Esophagus muscularis mucosa (tissue), 4 donors: ENCODE measurements at regions not wholly inside any gene's neighbourhood (a gene's known extent, or its start where the extent isn't known, plus 50 kb on each side); places are given as distances from the start of the nearest gene placed in this dataset.

Experiments used
- DNase-seq: peaks from one replicate; pipeline ENCODE4 v3.0.0-alpha.2; 2017; ENCODE audit errors: extremely low spot score
- H3K27ac ChIP-seq, 4 donors: fragments of 200-600 bp; sonication (generic); replicated peaks in 1 of 4; 1 replicate in 3 of 4; 2 replicates in 1 of 4; pipeline ENCODE4 v1.5.1; 2016 to 2019; ENCODE audit warnings: mild to moderate bottlenecking in 1 of 4
- H3K27me3 ChIP-seq, 4 donors: fragments of 200-600 bp; sonication (generic); one replicate each; pipeline versions ENCODE4 v1.5.1 to v1.6.0; 2016 to 2019
- H3K36me3 ChIP-seq, 4 donors: fragments of 200-600 bp; sonication (generic); one replicate each; pipeline ENCODE4 v1.5.1; 2016 to 2019
- H3K4me1 ChIP-seq, 4 donors: fragments of 200-600 bp; sonication (generic); one replicate each; pipeline ENCODE4 v1.5.1; 2016 to 2019
- H3K4me3 ChIP-seq, 4 donors: fragments of 200-600 bp; sonication (generic); 1 replicate in 2 of 4; 2 replicates in 2 of 4; pipeline ENCODE4 v1.5.1; 2016 to 2019; ENCODE audit warnings: mild to moderate bottlenecking in 4 of 4, moderate library complexity in 1 of 4
- H3K9me3 ChIP-seq, 4 donors: fragments of 200-600 bp; sonication (generic); 1 replicate in 3 of 4; 2 replicates in 1 of 4; pipeline ENCODE4 v1.5.1; 2016 to 2019
- CTCF ChIP-seq, 3 experiments: fragments of 200-600 bp in 2 of 3; fragments of 450-650 bp in 1 of 3; sonication (generic) in 2 of 3; IDR thresholded peaks; one replicate each; pipeline ENCODE4 v1.5.1; 2017 to 2019; ENCODE audit warnings: antibody characterized with exemption in 3 of 3, mild to moderate bottlenecking in 2 of 3, moderate library complexity in 1 of 3
- EP300 ChIP-seq: sonication (generic); formaldehyde crosslinking; IDR thresholded peaks from one replicate; pipeline ENCODE4 v1.6.1; 2017; ENCODE audit warnings: antibody characterized with exemption
- POLR2A ChIP-seq: fragments of 450-650 bp; IDR thresholded peaks from one replicate; pipeline ENCODE4 v1.6.1; 2017; ENCODE audit warnings: antibody characterized with exemption, moderate library complexity, mild to moderate bottlenecking, low read depth
- POLR2AphosphoS5 ChIP-seq, 2 donors: sonication (generic); formaldehyde crosslinking; IDR thresholded peaks; one replicate each; pipeline ENCODE4 v1.6.1; 2017; ENCODE audit warnings: antibody characterized with exemption in 2 of 2
- WGBS: methylation state at CpG from one replicate; pipeline ENCODE4 v1.1.5; 2018; 5-methylcytosine and 5-hydroxymethylcytosine counted together
- intact Hi-C: fragments of 100-400 bp; cut with DNase I; formaldehyde crosslinking; loops from one replicate; pipeline ENCODE4 v1.15.1; 2023

GRCh38 chr11:33492596-33492995 lies 208.0 kb downstream of the C11orf91 start:
- peaks cover 0 to 3% (median 0%) of the 10 kb centered on the region in 4 donors for H3K27me3 ChIP-seq
- WGBS, result 80% methylated on average over 6 of the region's 6 CpGs
- TF ChIP-seq CTCF (IDR thresholded peaks at IDR 0.05), result no peak
- TF ChIP-seq POLR2AphosphoS5 (IDR thresholded peaks at IDR 0.05), result no peak
- TF ChIP-seq EP300, result no peak
- TF ChIP-seq POLR2A, result no peak
- peaks cover 0 to 4% (median 0%) of the 10 kb centered on the region in 4 donors for H3K9me3 ChIP-seq
- no peak for DNase-seq
- no peaks in the 10 kb centered on the region for H3K36me3 ChIP-seq
- H3K27ac ChIP-seq, result no peak overlapping the region
- no peak overlapping the region for H3K4me3 ChIP-seq
- H3K4me1 ChIP-seq, result no peaks in the 10 kb centered on the region
- intact Hi-C loops, result no loop called here

GRCh38 chr11:33490842-33491370 lies 209.7 kb downstream of the C11orf91 start:
- Histone ChIP-seq H3K4me1 (no peaks in the 10 kb centered on the region), H3K4me3 (no peak overlapping the region), H3K27me3 (peaks cover 0 to 1% (median 0%) of the 10 kb centered on the region in 4 donors), H3K27ac (no peak overlapping the region), H3K9me3 (peaks cover 0 to 2% (median 0%) of the 10 kb centered on the region in 4 donors), H3K36me3 (no peaks in the 10 kb centered on the region)
- DNase-seq, result no peak
- 57% methylated on average over 3 of the region's 3 CpGs for WGBS
- intact Hi-C loops, result no loop called here
- TF ChIP-seq CTCF (IDR thresholded peaks at IDR 0.05), result no peak
- no peak for TF ChIP-seq POLR2A
- TF ChIP-seq POLR2AphosphoS5 (IDR thresholded peaks at IDR 0.05), result no peak
- no peak for TF ChIP-seq EP300

GRCh38 chr11:33488971-33489370 lies 211.7 kb downstream of the C11orf91 start:
- 79% methylated on average over 3 of the region's 3 CpGs for WGBS
- TF ChIP-seq POLR2A (no peak), POLR2AphosphoS5 (IDR thresholded peaks at IDR 0.05) (no peak), EP300 (no peak), CTCF (IDR thresholded peaks at IDR 0.05) (no peak)
- intact Hi-C loops, result no loop called here

GRCh38 chr11:33480626-33481025 lies 220.0 kb downstream of the C11orf91 start:
- 68% methylated on average over 3 of the region's 3 CpGs for WGBS
- no peak for DNase-seq
- Histone ChIP-seq H3K36me3 (no peaks in the 10 kb centered on the region), H3K4me1 (no peaks in the 10 kb centered on the region), H3K27ac (no peak overlapping the region), H3K4me3 (no peak overlapping the region), H3K27me3 (peaks cover 0 to 34% (median 0%) of the 10 kb centered on the region in 4 donors), H3K9me3 (no peaks in the 10 kb centered on the region)
- intact Hi-C loops, result no loop called here
- TF ChIP-seq CTCF (IDR thresholded peaks at IDR 0.05) (no peak), POLR2A (no peak), POLR2AphosphoS5 (IDR thresholded peaks at IDR 0.05) (no peak), EP300 (no peak)

More at GRCh38 chr11:33488971-33489370, 211.7 kb downstream of the C11orf91 start:
- H3K27me3 ChIP-seq, result peaks cover 0 to 9% (median 0%) of the 10 kb centered on the region in 4 donors
- no peaks in the 10 kb centered on the region for H3K9me3 ChIP-seq
- H3K4me3 ChIP-seq, result no peak overlapping the region
- DNase-seq, result no peak
- H3K27ac ChIP-seq, result no peak overlapping the region
- no peaks in the 10 kb centered on the region for H3K4me1 ChIP-seq
- H3K36me3 ChIP-seq, result no peaks in the 10 kb centered on the region

GRCh38 chr11:33479231-33479630 lies 221.4 kb downstream of the C11orf91 start:
- H3K9me3 ChIP-seq, result no peaks in the 10 kb centered on the region
- no peak for DNase-seq
- no peak overlapping the region for H3K4me3 ChIP-seq
- TF ChIP-seq EP300 (no peak), CTCF (IDR thresholded peaks at IDR 0.05) (no peak), POLR2A (no peak), POLR2AphosphoS5 (IDR thresholded peaks at IDR 0.05) (no peak)
- H3K27ac ChIP-seq, result no peak overlapping the region
- intact Hi-C loops, result no loop called here
- peaks cover 0 to 26% (median 0%) of the 10 kb centered on the region in 4 donors for H3K27me3 ChIP-seq
- WGBS, result 82% methylated on average over 3 of the region's 3 CpGs
- no peaks in the 10 kb centered on the region for H3K4me1 ChIP-seq
- H3K36me3 ChIP-seq, result no peaks in the 10 kb centered on the region
